PC-9 (cell line): ENCODE measurements at regions not wholly inside any gene's neighbourhood (a gene's known extent, or its start where the extent isn't known, plus 50 kb on each side); places are given as distances from the start of the nearest gene placed in this dataset.

Experiments used
- BruUV-seq: library from RNA; stranded (reverse); fragments of 400-500 nt; replicated peaks from 2 replicates; lab custom pipeline; 2021; lab: Mats Ljungman, UMichigan
- CTCF ChIA-PET: fragments of 300-600 bp; sonication (Branson Sonifier 250); formaldehyde crosslinking; loops from one replicate; lab custom pipeline; 2022; ENCODE audit warnings: antibody characterized with exemption; lab: Charles Lee
- POLR2A ChIA-PET: fragments of 300-600 bp; sonication (Branson Sonifier 250); formaldehyde crosslinking; loops from one replicate; lab custom pipeline; 2022; ENCODE audit warnings: antibody characterized with exemption; ENCODE audit not compliant: unreplicated experiment; lab: Charles Lee
- DNase-seq, 2 experiments: peaks; one replicate each; pipeline versions ENCODE4 v3.0.0 to v3.0.0-alpha.2; 2015 to 2022; ENCODE audit warnings: mixed read lengths in 1 of 2
- H2AFZ ChIP-seq: fragments of 200-600 bp; sonication (generic); 2 replicates; pipeline ENCODE4 v1.8.1; 2017; ENCODE audit warnings: antibody characterized with exemption
- H3F3A ChIP-seq: fragments of 200-600 bp; sonication (generic); 2 replicates; pipeline ENCODE4 v1.8.1; 2017; ENCODE audit warnings: antibody characterized with exemption, mild to moderate bottlenecking, low read depth; ENCODE audit not compliant: insufficient read depth
- H3K27ac ChIP-seq: fragments of 200-600 bp; sonication (generic); 2 replicates; pipeline ENCODE4 v1.6.1; 2016; ENCODE audit warnings: mixed run types
- H3K27me3 ChIP-seq: fragments of 200-600 bp; sonication (generic); 2 replicates; pipeline ENCODE4 v1.6.1; 2016; ENCODE audit warnings: low read depth, mixed run types; ENCODE audit not compliant: insufficient read depth
- H3K36me3 ChIP-seq: fragments of 200-600 bp; sonication (generic); 2 replicates; pipeline ENCODE4 v1.6.1; 2016; ENCODE audit warnings: low read depth, mixed run types
- H3K4me1 ChIP-seq: fragments of 200-600 bp; sonication (generic); replicated peaks from 2 replicates; pipeline ENCODE4 v1.6.1; 2016; ENCODE audit warnings: mixed run types; ENCODE audit not compliant: insufficient read depth
- H3K4me2 ChIP-seq: fragments of 200-600 bp; sonication (generic); 2 replicates; pipeline ENCODE4 v1.6.1; 2017; ENCODE audit warnings: mixed run types
- H3K4me3 ChIP-seq: fragments of 200-600 bp; sonication (generic); 2 replicates; pipeline ENCODE4 v1.6.1; 2016; ENCODE audit warnings: mixed run types
- H3K79me2 ChIP-seq: fragments of 200-600 bp; sonication (generic); 2 replicates; pipeline ENCODE4 v1.6.1; 2017; ENCODE audit warnings: low read depth, mixed run types
- H3K9me2 ChIP-seq: fragments of 200-600 bp; sonication (generic); 2 replicates; pipeline ENCODE4 v1.8.1; 2017; ENCODE audit warnings: mild to moderate bottlenecking; ENCODE audit not compliant: insufficient read depth
- H3K9me3 ChIP-seq: fragments of 200-600 bp; sonication (generic); 2 replicates; pipeline ENCODE4 v1.8.1; 2016; ENCODE audit warnings: low read depth; ENCODE audit not compliant: insufficient read depth
- H4K20me1 ChIP-seq: fragments of 200-600 bp; sonication (generic); 2 replicates; pipeline ENCODE4 v1.8.1; 2017; ENCODE audit not compliant: insufficient read depth
- CTCF ChIP-seq: fragments of 200-600 bp; sonication (generic); conservative IDR thresholded peaks from 2 replicates; pipeline ENCODE4 v1.6.1; 2017; ENCODE audit warnings: mixed run types, antibody characterized with exemption, mild to moderate bottlenecking, moderate library complexity
- EZH2 ChIP-seq: fragments of 200-600 bp; sonication (generic); IDR thresholded peaks from 2 replicates; pipeline ENCODE4 v1.8.0; 2017; ENCODE audit warnings: antibody characterized with exemption, low read depth
- intact Hi-C: fragments of 100-400 bp; cut with micrococcal nuclease; formaldehyde crosslinking; loops from one replicate; pipeline ENCODE4 v1.10.0; 2022; ENCODE audit not compliant: unreplicated experiment

GRCh38 chr4:142976482-142976881, 130.4 kb upstream of the INPP4B start:
- H3K9me2 ChIP-seq, result no peaks in the 10 kb centered on the region
- ChIA-PET CTCF (no interaction called here), POLR2A (no interaction called here)
- H3K36me3 ChIP-seq, result no peaks in the 10 kb centered on the region
- H4K20me1 ChIP-seq, result no peaks in the 10 kb centered on the region
- BruUV-seq, result no TSS peak
- TF ChIP-seq CTCF, result no peak
- TF ChIP-seq EZH2, result no peak
- intact Hi-C loops, result no loop called here
- H3K9me3 ChIP-seq, result no peaks in the 10 kb centered on the region
- DNase-seq, result no peak
- no peak overlapping the region for H3K4me2 ChIP-seq
- no peak overlapping the region for H3K27ac ChIP-seq
- no peak overlapping the region for H3K4me3 ChIP-seq
- no peaks in the 10 kb centered on the region for H3K79me2 ChIP-seq
- no peaks in the 10 kb centered on the region for H3K27me3 ChIP-seq
- no peaks in the 10 kb centered on the region for H3K4me1 ChIP-seq
- H3F3A ChIP-seq, result no peaks in the 10 kb centered on the region
- no peak overlapping the region for H2AFZ ChIP-seq

- Histone ChIP-seq H3K4me3 (no peak overlapping the region), H3K27ac (no peak overlapping the region), H3K36me3 (no peaks in the 10 kb centered on the region), H3F3A (no peaks in the 10 kb centered on the region), H4K20me1 (no peaks in the 10 kb centered on the region), H3K9me2 (no peaks in the 10 kb centered on the region), H3K4me1 (no peaks in the 10 kb centered on the region), H3K79me2 (no peaks in the 10 kb centered on the region), H3K9me3 (no peaks in the 10 kb centered on the region), H3K27me3 (no peaks in the 10 kb centered on the region), H3K4me2 (no peak overlapping the region), H2AFZ (no peak overlapping the region)
- intact Hi-C loops, result no loop called here
- no peak for DNase-seq
- ChIA-PET CTCF (no interaction called here), POLR2A (no interaction called here)
- no TSS peak for BruUV-seq
- TF ChIP-seq CTCF (no peak), EZH2 (no peak)
Measured at GRCh38 chr4:142977182-142977581, 131.1 kb upstream of the INPP4B start.

GRCh38 chr4:142983065-142983464, 137.0 kb upstream of the INPP4B start:
- H3K4me2 ChIP-seq, result no peak overlapping the region
- ChIA-PET CTCF (no interaction called here), POLR2A (no interaction called here)
- no peak for TF ChIP-seq EZH2
- no peak for TF ChIP-seq CTCF
- H3F3A ChIP-seq, result no peaks in the 10 kb centered on the region
- H3K4me3 ChIP-seq, result no peak overlapping the region
- H3K9me2 ChIP-seq, result no peaks in the 10 kb centered on the region
- no peaks in the 10 kb centered on the region for H3K27me3 ChIP-seq
- intact Hi-C loops, result no loop called here
- H3K4me1 ChIP-seq, result no peaks in the 10 kb centered on the region
- no peaks in the 10 kb centered on the region for H3K79me2 ChIP-seq
- no TSS peak for BruUV-seq
- no peak overlapping the region for H2AFZ ChIP-seq
- no peak for DNase-seq
- H3K27ac ChIP-seq, result no peak overlapping the region
- H3K9me3 ChIP-seq, result no peaks in the 10 kb centered on the region
- no peaks in the 10 kb centered on the region for H4K20me1 ChIP-seq
- H3K36me3 ChIP-seq, result no peaks in the 10 kb centered on the region
